WERI-Rb-1 (cell line): ENCODE measurements at regions not wholly inside any gene's neighbourhood (a gene's known extent, or its start where the extent isn't known, plus 50 kb on each side); places are given as distances from the start of the nearest gene placed in this dataset.

ENCODE experiments used
- DNase-seq: peaks from one replicate; pipeline ENCODE4 v3.0.0-alpha.2; 2020
- H3K27ac ChIP-seq: fragments of 250-450 bp; sonication (Bioruptor Pico); 2 replicates; pipeline ENCODE4 v1.5.1; 2020; ENCODE audit warnings: mild to moderate bottlenecking, moderate library complexity
- H3K27me3 ChIP-seq: fragments of 250-450 bp; sonication (Bioruptor Pico); 2 replicates; pipeline ENCODE4 v1.5.1; 2021; ENCODE audit warnings: mild to moderate bottlenecking, low read depth, moderate library complexity; ENCODE audit not compliant: insufficient read depth, severe bottlenecking
- H3K36me3 ChIP-seq: fragments of 250-450 bp; sonication (Bioruptor Pico); 2 replicates; pipeline ENCODE4 v1.5.1; 2020; ENCODE audit warnings: mild to moderate bottlenecking, moderate library complexity
- H3K4me3 ChIP-seq: 2 replicates; pipeline ENCODE4 v1.5.1; 2011; ENCODE audit warnings: low read depth, mild to moderate bottlenecking, control low read depth, low read length
- H3K9me3 ChIP-seq: fragments of 250-450 bp; sonication (Bioruptor Pico); 2 replicates; pipeline ENCODE4 v1.5.1; 2021; ENCODE audit warnings: mild to moderate bottlenecking, moderate library complexity; ENCODE audit not compliant: severe bottlenecking
- CTCF ChIP-seq: IDR thresholded peaks from 2 replicates; pipeline ENCODE4 v1.5.1; 2011; ENCODE audit warnings: low read depth, mild to moderate bottlenecking, control low read depth, inconsistent platforms, low read length

GRCh38 chr17:77609553-77610517 is 348.7 kb upstream of the TNRC6C start:
- no peak overlapping the region for H3K4me3 ChIP-seq
- no peak for DNase-seq

GRCh38 chr17:77610518-77610893 is 348.0 kb upstream of the TNRC6C start:
- H3K36me3 ChIP-seq: no peaks in the 10 kb centered on the region
- no peak overlapping the region for H3K4me3 ChIP-seq
- H3K27me3 ChIP-seq: no peaks in the 10 kb centered on the region
- no peaks in the 10 kb centered on the region for H3K9me3 ChIP-seq
- peak; percentile 4 for DNase-seq
- TF ChIP-seq CTCF: no peak
- no peak overlapping the region for H3K27ac ChIP-seq

More at GRCh38 chr17:77609553-77610517, 348.7 kb upstream of the TNRC6C start:
- H3K27ac ChIP-seq: no peak overlapping the region; the same call in 1 of the 2 replicates
- TF ChIP-seq CTCF: no peak
- no peaks in the 10 kb centered on the region for H3K36me3 ChIP-seq
- H3K9me3 ChIP-seq: no peaks in the 10 kb centered on the region
- no peaks in the 10 kb centered on the region for H3K27me3 ChIP-seq

- Histone ChIP-seq H3K27ac (no peak overlapping the region), H3K9me3 (no peaks in the 10 kb centered on the region), H3K36me3 (no peaks in the 10 kb centered on the region), H3K27me3 (no peaks in the 10 kb centered on the region), H3K4me3 (no peak overlapping the region)
- TF ChIP-seq CTCF: no peak
- peak; percentile 1 for DNase-seq
Measured at GRCh38 chr17:77610972-77611521, 347.5 kb upstream of the TNRC6C start.

GRCh38 chr17:77611791-77612502 is 346.6 kb upstream of the TNRC6C start:
- no peak overlapping the region for H3K4me3 ChIP-seq
- no peak overlapping the region for H3K27ac ChIP-seq
- H3K9me3 ChIP-seq: no peaks in the 10 kb centered on the region
- peak; percentile 3 for DNase-seq
- TF ChIP-seq CTCF: no peak
- H3K36me3 ChIP-seq: no peaks in the 10 kb centered on the region
- H3K27me3 ChIP-seq: no peaks in the 10 kb centered on the region

GRCh38 chr17:77613218-77613617 is 345.3 kb upstream of the TNRC6C start:
- TF ChIP-seq CTCF: no peak
- Histone ChIP-seq H3K36me3 (no peaks in the 10 kb centered on the region), H3K27me3 (no peaks in the 10 kb centered on the region), H3K4me3 (no peak overlapping the region), H3K27ac (no peak overlapping the region), H3K9me3 (peaks cover 2% of the 10 kb centered on the region)
- DNase-seq: no peak
